ENCODE measurements at regions not wholly inside any gene's neighbourhood (a gene's known extent, or its start where the extent isn't known, plus 50 kb on each side); places are given as distances from the start of the nearest gene placed in this dataset.

DNA sequence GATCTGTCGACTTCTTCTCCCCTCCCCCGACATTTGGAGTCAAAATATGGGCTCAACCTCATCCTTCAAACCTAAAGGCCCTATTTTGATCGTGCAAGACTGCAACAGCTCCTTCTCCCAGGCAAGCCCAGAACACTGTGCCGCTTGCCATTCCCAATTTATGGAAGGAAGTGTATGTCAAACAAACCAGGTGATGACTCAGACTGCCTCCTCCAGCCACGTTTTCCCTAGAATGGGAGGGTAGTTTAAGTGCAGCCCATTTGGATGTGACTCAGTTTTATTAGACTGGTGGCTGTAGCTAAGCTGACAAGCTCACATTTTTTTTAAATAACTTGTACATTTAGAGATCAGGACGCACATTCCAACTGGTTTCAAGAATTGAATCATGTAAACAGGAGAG, 570.4 kb upstream of the DIPK2B start:
- DNase-seq (ENCODE audit: low read depth), result peak; percentile 87

DNA sequence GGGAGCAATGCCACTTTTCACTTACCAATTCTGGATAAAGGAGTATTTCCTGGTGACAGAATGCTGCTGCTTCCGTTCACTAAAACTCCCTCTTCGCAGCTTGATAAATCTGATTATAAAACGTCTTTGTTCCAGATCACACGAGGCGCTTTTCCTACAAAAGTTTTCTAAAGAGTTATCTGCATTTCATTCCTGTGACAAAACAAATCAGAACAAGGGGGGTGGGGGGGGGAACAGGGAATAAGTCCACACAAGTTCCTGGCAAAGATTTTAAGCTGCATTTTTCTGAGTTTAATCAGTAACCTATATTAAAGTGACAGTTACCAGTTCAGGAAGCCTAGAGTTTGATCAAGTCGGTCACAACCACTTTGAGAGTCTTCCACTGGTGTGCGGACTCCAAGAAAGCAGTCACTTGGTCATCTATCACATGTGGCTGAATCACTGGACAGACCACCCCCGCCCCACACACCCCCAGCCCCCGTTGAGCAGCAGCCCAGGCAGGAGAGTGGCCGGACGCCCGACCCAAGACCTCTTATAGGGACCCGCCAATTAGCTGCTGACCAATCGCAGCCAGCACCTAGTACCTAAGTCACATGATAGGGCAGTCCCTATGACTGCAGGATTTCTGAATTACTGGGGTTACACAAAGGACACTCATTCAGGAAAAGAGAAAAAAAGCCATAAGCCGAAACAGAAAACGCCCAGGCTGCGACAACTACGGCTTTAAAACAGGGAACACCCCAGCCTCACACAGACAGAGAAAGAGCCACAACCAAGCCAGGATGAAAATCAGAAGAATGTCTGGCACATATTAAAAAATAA, 569.3 kb upstream of the DIPK2B start:
- no peak for DNase-seq (ENCODE audit: low read depth)

- DNase-seq (ENCODE audit: low read depth), result no peak
These were observed 568.1 kb upstream of the DIPK2B start for GRCh38 chrX:45768666-45769236.

DNA sequence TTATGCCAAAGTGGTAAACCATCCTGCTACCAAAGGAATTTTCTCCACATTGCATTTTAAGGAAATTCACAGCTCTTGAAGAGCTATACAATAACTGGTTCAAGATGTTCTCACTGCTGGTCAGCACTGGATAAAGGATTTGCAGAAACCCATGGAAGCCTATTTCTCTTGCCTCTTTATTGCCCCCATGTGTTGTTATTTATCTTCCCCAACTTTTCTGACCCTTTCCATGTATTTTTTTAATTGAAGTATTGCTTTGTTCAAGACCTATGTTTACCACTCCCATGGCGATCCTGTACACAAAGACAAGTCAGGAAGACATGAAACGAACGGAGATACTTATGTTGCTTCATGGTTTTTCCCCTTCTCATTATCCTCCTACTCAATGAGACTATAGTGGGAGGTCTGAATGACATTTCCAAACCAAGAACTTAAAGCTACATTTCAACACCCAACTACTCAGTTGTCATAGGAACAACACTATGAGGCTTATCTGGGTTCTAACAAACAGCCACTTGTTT, 566.4 kb upstream of the DIPK2B start:
- no peak for DNase-seq (ENCODE audit: low read depth)

GRCh38 chrX:45765767-45766166, 565.1 kb upstream of the DIPK2B start:
- DNase-seq (ENCODE audit: low read depth), result no peak

- no peak for DNase-seq (ENCODE audit: low read depth)
These were observed 564.6 kb upstream of the DIPK2B start for GRCh38 chrX:45765281-45765680.

GRCh38 chrX:45762699-45763647, 562.3 kb upstream of the DIPK2B start:
- DNase-seq (ENCODE audit: low read depth), result no peak

- no peak for DNase-seq (ENCODE audit: low read depth)
These were observed 561.2 kb upstream of the DIPK2B start for GRCh38 chrX:45761920-45762319.

DNA sequence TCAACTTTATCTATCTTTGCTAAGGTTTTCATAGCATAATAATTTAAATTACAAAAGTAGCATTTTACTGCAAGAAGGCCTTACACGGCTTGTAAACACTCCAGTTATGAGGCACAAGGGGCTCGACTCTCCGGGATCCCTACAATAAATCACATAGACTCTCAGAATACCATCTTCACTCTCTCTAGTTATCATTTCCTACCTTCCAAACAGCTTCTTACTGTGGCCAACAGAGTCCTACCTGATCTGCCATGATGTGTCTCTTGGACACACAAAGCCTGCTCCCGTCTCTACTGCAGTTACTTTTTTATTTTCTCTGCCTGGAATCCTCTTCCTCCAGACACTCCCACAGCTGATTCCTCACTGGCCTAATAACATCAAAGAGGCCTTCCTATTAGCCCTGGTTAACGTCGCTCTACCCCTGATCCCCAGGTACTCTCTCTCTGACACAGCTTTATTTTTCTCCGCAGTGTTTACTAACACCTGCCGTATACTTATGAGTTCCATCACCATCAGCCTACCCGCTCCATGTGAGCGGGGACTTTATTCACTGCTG, 559.6 kb upstream of the DIPK2B start:
- DNase-seq (ENCODE audit: low read depth), result no peak

DNA sequence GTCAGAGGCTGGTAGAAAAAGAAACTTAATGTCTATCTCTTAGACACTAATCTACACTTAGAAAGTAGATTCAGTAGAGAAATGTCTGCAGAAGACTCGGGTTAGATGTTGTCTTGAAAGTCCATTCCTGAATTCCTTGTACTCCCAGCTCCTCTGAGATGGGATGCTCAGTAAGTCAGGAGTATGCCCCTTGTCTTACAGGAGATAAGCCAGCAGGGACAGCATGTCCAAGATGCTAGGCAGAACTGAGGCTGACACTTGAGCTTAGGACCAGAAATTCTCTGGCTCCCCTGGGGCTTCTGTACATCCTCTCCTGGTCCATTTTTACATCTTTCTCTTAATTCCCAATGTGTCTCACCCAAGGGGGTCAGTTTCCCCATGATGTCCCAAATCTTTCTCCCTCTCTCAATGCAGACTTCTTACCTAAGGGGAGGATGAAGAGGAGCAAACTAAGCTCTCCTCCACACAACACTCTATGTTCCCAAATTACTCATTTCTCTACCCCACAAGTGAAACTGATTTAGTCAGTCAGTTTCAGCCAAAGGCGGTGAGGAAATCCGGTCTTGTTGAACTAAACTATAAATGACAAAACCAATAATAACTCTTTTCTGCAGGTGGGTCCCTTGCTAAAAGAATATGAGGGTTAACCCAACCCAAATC, 558.2 kb upstream of the DIPK2B start:
- no peak for DNase-seq (ENCODE audit: low read depth)

- DNase-seq (ENCODE audit: low read depth), result peak; percentile 74
These were observed 557.6 kb upstream of the DIPK2B start for GRCh38 chrX:45758319-45758718.

DNA sequence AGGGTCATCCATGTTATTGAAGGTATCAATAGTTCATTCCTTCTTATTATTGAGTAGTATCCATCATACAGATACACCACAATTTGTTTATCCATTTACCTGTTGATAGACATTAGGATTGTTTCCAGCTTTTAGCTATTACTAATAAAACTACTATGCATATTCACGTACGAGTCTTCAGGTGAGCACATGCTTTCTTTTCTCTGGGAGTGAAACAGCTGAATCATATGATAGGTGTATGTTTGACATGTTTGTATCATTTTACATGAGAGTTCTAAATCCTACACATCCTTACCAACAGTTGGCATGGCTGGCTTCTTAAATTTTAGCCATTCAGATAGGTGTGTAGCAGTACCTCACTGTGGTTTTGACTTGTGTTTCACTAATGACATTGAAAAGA, 556.6 kb upstream of the DIPK2B start:
- DNase-seq (ENCODE audit: low read depth), result no peak

DNA sequence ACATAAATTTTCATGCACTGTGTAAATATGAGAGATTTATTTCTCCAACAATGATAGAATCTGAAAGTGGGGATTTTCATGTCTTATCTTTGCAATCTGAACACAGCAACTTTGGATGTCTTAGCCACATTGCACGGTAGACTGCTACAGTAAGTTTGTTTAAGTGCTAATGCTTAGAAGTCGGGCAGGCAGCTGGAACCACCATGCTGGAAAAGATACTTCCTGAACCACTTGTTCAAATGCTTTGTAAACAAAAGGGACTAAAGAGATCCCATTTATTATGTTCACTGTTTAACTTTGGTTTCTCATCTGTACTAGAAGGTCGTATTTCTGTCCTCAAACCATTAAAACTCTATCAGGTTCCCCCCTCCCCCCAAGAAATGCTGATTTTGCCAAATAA, 555.9 kb upstream of the DIPK2B start:
- no peak for DNase-seq (ENCODE audit: low read depth)

DNA sequence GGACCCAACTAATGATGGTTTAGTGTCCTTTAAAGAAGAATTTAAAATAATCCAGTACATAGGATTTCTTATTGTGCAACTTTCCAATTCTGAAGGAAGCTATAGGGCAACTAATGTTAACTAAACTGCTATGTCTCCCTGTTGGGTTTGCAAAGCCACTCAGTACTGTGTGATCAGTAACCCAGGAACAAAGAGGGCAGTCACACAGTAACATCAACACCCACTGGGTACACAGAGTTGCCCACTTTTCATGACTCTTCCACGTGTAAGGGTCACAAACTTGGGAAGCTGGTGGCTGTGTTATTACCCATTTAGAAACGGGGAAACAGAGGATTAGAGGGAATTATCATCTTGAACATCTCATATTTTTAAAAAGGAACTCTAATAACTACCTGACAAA, 555.0 kb upstream of the DIPK2B start:
- no peak for DNase-seq (ENCODE audit: low read depth)

GRCh38 chrX:45751156-45751555, 550.5 kb upstream of the DIPK2B start:
- no peak for DNase-seq (ENCODE audit: low read depth)

DNA sequence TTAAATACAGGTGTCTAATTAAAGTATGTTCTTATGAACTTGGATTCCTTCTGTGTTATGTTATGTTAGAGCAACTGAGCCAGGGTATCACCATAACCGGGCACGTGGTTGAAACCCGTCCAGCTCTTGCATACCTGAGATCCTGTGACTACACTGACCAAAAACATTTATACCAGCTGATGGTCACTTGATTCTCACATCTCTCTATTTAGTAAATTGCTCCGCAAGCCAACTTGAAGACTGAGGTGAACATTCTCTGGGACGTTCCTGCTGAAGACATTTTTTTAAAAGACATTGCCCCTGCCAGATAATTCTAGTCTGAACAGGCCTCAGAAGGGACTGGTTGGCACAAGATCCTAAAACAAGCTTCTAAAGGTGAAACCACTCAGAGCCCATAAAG, 550.0 kb upstream of the DIPK2B start:
- no peak for DNase-seq (ENCODE audit: low read depth)

GRCh38 chrX:45749375-45749774, 548.7 kb upstream of the DIPK2B start:
- no peak for DNase-seq (ENCODE audit: low read depth)

DNA sequence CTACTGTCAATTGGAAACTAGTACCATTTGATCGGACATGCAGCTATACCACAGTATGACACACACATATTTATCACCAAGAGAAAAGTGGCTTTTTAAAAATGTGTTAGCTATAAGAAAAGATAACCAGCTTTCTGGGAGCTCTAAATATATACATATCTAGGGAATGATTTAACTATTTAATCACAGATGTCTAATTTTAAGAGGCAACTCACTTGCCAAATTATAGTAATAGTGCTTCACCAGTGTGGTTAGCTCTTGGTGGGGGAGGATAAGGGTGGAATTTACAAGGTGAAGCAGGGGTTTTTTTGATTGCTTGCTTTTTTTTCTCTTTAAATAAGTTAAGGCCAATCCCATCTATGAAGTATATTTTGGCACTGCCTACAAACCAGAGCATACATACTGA, 547.7 kb upstream of the DIPK2B start:
- DNase-seq (ENCODE audit: low read depth), result no peak

DNA sequence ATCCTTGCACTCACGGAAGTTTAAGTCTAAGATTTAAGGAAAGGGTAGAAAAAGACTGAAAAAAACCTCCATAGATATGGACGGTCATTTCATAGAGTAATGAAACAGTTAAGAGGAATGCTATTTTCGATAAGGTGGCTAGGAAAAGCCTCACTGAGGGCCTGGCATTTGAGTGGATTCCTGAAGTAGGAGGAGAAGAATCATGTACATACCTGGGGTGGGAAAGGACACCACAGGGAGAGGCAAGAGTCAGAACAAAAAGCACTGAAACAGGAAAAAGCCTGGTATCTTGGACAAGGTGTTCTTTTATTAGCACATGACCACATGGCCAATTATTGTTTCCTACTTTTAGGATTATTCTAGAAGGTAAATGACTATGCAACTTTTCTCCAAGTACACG, 547.2 kb upstream of the DIPK2B start:
- DNase-seq (ENCODE audit: low read depth), result no peak

DNA sequence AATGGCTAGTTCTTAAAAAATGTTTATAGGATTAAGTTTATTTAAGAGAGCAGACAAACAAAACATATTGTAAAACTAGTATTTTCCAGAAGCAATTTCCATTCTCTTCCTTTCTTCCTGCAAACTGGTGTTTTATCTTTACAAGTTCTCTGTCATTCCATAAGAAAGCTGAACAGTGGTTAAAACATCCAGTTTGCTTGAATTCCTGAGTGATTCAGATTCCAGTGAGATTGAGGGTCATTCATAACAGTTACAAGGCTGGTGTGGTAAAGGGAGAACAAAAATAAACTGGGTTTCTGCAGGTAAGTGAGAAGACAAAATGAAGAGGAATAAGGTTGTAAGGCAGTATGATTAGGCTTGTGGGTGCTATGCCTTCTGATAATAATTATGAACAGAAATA, 544.8 kb upstream of the DIPK2B start:
- no peak for DNase-seq (ENCODE audit: low read depth)

DNA sequence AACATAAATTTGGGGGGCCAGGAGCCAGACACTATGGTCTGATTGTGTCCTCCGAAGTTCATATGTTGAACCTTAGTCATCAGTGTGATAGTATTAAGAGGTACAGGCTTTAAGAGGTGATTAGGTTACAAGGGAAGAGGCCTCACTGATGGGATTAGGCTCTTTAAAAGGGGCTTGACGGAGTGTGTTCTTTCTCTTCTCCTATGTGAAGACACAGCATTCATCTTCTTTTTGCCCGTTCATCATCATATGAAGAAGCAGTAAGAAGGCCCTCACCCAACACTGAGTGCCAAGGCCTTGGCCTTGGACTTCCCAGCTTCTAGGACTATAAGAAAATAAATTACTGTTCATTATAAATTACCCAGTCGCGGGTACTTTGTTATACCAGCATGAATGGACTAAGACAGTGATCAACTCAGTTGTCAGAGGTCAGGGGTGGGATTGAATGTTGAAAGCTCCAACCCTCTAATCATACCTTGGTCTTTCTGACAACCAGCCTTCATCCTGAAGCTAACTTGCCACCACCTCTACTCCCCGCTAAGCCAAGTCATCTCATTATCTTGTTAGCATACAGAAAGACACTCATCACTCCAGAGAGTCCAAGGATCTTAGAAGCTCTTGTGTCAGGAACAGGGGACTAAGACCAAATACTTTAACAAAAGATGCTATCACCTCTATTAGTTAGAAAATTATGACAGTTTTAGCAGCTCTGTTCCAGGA, 543.4 kb upstream of the DIPK2B start:
- DNase-seq (ENCODE audit: low read depth), result no peak
